ENCODE measurements at regions not wholly inside any gene's neighbourhood (a gene's known extent, or its start where the extent isn't known, plus 50 kb on each side); places are given as distances from the start of the nearest gene placed in this dataset.

DNA sequence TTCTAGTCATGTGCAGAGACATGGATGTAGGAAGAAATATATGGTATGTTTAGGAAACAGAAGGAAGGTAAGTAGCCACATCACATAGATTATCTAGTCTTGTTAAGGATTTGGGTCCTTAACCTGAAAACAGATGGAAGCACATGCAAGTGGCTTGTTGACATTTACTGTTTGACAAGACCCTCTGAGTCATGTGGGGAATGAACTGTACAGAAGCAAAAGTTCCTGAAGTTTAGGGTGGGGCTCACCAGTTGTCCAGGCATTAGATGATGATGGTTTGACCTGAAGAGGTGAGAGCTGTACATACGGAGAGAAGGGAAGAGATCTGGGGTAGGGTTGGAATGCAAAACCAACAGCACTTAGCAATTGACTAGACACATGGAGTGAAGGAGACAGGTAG is 281.1 kb upstream of the GRIP1 start:
- TF ChIP-seq, protein P1, sequence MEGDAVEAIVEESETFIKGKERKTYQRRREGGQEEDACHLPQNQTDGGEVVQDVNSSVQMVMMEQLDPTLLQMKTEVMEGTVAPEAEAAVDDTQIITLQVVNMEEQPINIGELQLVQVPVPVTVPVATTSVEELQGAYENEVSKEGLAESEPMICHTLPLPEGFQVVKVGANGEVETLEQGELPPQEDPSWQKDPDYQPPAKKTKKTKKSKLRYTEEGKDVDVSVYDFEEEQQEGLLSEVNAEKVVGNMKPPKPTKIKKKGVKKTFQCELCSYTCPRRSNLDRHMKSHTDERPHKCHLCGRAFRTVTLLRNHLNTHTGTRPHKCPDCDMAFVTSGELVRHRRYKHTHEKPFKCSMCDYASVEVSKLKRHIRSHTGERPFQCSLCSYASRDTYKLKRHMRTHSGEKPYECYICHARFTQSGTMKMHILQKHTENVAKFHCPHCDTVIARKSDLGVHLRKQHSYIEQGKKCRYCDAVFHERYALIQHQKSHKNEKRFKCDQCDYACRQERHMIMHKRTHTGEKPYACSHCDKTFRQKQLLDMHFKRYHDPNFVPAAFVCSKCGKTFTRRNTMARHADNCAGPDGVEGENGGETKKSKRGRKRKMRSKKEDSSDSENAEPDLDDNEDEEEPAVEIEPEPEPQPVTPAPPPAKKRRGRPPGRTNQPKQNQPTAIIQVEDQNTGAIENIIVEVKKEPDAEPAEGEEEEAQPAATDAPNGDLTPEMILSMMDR (conservative IDR thresholded peaks at IDR 0.05): no peak
- no peak for TF ChIP-seq ZFX (IDR thresholded peaks at IDR 0.05)
